ENCODE measurements at regions not wholly inside any gene's neighbourhood (a gene's known extent, or its start where the extent isn't known, plus 50 kb on each side); places are given as distances from the start of the nearest gene placed in this dataset.

- no peak for TF ChIP-seq POLR2A (IDR thresholded peaks at IDR 0.05)
- no peak for TF ChIP-seq CTCF (IDR thresholded peaks at IDR 0.05 in 8 of 11, conservative IDR thresholded peaks at IDR 0.05 in 3 of 11)
- no peak for TF ChIP-seq POLR2AphosphoS5 (IDR thresholded peaks at IDR 0.05)
Observed at GRCh38 chr18:42404151-42404550, 449.1 kb downstream of the PIK3C3 start.

Data from spleen (tissue), 7 donors.